NCI-H146 (cell line): ENCODE measurements at regions not wholly inside any gene's neighbourhood (a gene's known extent, or its start where the extent isn't known, plus 50 kb on each side); places are given as distances from the start of the nearest gene placed in this dataset.
"Not testable (repeated sequence)": the region's sequence is repeated elsewhere in the genome, so short reads cannot be mapped to it uniquely, and the experiment has no call there.

Source experiments
- DNase-seq: peaks from one replicate; lab custom pipeline; 2025; lab: John Stamatoyannopoulos, UW

DNA sequence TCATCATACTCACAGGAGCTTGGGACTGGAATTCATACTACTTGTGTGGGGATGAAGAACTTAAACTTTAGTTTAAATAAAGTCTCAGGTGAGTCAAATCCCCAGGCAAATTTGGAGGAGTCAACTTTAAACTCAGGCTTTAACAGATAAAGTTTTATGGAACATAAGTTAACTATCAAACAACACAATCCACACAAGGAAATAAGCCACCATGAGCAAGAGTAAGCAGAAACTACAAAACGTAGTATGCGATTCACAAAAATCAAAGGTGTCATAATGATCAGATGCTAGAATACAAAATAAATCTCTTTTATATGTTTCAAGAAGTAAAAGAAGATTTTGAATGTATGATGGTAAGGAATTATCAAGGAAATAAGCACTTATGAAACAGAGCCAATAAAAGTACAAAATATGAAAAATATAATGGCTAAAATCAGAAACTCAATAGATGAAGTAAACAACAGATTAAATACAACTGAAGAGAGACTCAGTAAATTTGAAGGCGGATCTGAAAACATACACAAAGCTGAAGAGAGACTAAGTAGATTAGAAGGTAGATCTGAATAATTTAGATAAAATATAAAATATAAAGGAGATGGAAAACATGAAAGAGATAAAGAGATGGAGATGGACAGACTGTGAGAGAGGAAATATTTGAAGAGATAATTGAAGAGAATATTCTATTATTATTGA, 97.5 kb upstream of the TWIST2 start:
- DNase-seq = no peak

DNA sequence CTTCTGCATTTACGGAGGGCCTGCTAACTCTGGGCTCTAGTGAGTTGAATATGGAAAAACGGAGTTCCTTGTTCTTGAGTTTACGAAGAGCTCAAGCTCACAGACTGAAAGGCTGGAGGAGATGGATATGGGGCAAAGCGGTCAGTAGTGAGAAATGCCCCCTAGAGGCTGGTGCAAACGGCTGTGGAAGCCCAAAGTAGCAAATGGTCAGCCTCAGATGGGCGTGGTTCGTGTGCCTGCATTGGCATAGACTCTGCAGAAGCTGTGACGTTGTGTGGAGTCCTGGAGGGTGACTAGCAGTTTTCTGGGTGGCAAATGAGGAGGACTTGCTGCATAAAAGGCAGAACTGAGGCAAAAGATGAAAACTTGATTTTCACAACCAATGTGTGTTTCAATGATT, 93.6 kb upstream of the TWIST2 start:
- no peak for DNase-seq

DNA sequence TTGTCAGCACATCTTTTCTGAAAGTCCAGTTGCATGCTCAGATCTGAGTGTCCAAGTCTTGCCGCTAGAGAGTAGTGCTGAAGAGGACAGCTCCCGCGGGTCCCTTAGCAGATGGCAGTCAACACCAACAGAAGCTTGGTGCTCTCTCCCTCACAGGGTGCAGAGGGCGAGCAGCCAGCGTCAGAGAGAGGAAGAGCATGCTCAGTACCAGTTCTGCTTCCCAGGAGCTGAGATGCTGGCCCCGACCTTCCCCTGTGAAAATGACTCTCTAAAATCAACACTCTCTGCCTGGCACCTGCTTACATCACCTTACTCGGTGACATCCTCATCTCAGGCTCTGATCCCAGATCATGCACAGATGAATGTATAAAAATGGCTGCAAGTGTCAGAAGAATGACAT, 86.0 kb upstream of the TWIST2 start:
- no peak for DNase-seq

DNA sequence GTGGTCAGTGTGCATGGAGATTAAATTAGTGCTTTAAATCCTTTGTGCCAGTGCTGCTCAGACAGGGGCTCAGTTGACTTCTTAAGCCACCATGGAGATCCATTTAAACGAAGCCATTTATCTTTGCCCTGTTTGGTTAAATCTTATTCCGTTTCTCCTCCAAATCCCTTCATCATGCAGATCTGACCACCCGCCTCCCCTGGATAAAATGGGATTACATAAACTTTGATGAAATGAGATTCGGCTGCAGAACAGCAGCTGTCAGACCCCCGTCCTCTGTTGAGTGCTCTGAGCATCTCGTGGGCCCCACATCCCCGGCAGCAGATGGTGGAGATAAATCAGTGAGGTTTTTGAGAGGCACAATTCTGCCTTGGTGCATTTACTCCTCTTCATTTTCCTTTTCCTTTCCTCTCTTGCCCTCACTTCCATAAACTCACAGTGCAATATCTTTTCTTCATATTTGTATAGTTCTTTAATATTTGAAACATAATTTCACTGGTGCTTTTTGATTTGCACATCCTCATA, 84.4 kb upstream of the TWIST2 start:
- no peak for DNase-seq

DNA sequence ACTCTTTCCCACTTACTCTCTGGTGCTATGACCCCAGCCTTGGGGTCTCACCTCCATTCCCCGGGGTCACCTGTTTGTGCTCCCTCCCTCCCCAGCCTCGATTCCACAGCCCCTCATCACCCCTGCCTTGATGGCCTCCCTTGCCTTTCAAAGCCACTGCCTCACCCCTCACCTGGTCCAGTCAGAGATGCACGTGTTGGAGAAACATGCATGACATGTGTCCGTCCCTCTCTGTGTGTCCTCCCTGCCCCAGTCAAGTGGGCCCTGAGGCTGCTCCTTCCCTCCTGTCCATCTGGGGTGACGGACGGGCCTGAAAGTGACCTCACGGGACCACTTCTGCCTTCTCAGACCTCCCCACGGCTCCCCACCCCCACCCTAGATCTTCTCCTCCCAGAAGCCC, 82.3 kb upstream of the TWIST2 start:
- DNase-seq = no peak

DNA sequence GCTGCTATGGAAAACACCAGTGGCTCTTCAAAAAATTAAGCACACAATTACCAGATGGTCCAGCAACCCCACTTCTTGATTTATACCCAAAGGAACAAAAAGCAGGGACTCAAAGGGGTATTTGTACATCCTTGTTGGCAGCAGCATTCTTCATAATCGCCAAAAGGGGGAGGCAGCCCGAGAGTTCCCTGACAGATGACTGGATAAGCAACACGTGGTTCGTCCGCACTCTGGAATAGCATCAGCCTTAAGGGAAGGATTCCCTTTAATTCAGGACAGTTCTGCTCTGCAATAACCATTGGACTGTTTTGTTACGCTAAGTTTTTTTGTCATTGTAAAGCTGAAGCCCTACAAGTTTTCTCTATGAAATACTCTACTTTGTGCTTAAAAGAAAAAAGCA, 76.7 kb upstream of the TWIST2 start:
- no peak for DNase-seq

DNA sequence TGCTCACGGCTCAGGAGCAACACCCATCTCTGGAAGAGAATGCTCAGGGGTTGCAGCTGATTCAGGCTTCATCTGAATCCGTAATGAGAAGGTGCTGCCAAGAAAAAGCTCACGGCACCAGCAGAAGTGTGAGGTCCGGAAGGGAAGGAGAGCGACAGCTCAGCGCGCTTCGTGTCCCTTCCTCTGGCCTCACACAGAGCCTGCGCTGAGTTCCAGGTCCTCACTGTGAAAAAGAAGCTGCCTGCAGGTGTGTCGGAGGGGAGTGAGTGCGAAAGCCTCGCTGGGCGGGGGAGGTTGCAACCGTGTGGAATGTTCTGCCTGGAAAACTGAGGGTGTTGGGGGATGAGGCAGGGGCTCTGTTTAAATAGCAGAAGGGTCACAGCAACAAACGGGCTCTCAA, 76.2 kb upstream of the TWIST2 start:
- DNase-seq = no peak

DNA sequence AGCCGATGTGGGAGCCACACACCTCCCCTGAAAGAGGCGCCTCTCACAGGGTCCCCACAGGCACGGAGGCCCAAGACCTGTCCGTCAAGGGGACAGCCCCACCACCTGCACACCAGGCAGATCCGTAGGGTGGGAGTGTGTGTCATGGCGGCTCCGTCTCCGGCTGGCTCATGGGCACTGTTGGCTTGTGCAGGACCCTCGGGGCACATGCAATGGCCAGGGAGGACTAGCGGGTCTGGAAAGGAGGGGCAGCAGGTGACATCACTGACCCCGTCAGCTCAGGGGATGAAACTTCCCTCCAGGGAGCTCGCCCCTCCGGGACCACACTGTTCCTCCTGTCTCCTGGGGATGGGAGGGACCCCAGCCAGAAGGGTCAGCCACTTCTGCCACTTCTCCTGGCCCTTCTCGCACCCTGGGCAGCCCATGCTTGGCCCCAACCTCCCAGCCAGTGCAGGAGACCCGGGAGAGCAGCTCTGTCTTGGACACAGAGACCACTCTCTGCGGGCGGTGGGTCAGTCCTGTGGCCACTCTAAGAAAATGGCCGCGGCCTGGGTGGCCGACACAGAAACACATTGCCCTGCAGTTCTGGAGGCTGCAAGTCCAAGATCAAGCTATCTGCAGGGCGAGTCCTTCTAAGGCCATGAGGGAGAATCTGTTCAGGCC, 75.1 kb upstream of the TWIST2 start:
- no peak for DNase-seq

DNA sequence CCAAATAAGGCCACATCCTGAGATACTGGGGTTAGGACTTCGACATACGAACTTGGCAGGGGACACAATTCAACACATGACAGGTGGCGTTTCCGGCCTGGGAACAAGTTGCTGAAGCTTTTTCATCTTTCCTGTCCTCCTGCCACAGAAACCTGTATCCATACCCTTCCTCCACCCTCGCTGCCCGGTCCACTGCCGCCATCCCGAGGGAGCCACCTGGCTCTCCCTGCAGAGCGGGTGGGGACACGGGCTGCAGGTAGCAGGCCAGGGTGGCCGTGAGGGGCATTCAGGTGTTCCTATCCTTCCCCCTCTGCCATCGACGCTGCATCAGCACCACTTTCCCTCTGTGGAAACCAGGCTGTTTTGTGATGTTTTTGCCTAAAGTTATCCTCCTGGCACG, 74.4 kb upstream of the TWIST2 start:
- DNase-seq = no peak

DNA sequence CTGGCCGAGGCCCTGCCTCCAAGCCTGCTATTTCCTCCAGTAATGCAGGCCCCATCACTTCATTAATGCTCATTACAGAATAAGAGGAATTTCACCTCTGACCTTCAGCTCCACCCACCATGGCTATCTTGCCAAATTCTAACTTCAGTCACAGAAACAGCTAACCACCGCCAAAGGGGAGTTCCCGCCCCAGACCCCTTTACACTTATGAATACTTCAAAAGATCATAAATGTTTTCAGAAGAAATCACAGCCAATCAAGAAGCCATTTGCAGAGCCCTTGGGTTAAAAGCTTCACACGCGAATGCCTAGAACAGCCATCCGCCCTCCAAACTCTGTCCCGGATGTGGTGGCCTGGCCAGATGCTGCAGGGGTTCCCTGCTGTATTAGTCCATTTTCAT, 73.8 kb upstream of the TWIST2 start:
- no peak for DNase-seq

DNA sequence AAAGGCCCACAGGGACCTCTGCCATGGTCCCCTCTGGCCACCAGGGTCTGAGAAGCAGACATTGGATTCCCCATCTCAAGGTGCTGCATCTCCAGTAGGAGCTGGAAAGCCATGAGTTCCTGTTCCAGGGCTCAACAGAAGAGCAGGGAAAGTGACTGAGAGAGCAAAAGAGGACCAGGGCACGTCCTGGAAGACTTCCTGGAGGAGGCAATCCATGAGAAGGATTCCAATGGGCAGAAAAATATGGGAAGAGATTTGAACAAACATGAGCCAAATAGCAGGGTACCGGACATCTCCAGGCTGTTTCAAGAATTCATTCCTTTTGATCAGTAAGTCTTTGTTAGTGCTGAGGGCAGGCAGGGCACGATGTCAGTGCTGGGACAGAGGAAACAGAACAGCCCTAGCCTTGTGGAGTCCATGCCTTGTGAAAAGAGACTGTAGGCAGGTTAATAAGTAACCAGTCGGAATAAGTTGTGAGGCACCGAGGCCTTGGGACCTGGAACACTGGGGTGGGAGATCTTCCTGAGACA, 72.8 kb upstream of the TWIST2 start:
- no peak for DNase-seq

DNA sequence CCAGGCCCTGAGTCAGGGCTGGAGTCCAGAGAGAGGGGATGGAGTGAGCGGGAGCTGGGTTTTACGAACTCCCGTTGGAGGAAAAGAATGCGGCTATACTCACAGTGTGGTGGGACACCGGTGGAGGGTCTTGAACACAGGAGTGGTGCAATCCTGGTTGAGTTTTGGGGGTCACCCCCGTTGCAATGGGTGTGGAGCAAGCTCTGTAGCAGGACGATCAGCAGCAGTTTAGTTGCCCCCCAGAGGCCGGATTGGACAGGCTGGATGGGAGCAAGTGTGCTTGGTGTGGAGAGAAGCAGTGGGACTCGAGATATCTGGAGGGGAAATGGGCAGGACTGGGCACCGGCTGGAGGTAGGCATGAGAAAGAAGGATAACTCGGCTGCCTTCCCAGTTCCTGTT, 72.3 kb upstream of the TWIST2 start:
- no peak for DNase-seq

DNA sequence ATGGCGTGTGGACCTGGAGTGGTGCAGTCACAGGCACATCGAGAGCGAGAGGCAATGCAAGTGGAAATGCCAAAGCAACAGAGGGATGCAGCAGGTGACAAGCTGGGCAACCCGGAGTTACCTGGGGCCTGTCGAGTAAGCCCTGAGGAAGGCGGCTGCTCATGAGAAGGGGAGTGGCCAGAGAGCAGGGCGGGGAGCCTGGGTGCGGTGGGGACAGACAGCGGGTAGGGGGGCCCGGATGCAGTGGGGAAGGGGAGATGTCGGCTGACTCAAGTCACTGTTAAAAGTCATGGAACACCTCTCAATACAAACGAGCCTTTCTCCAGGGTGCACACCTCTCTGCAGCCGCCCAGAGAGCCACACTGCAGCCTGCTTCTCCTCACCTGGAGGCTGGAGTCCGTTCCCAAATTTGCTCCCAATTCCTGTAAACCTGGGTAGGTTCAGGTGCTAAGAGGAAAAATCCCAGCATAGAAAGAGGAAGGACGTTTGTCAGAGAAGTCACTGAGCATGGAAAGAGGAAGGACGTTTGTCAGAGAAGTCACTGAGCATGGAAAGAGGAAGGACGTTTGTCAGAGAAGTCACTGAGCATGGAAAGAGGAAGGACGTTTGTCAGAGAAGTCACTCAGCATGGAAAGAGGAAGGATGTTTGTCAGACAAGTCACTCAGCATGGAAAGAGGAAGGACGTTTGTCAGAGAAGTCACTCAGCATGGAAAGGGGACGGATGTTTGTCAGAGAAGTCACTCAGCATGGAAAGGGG, 71.7 kb upstream of the TWIST2 start:
- DNase-seq = no peak

DNA sequence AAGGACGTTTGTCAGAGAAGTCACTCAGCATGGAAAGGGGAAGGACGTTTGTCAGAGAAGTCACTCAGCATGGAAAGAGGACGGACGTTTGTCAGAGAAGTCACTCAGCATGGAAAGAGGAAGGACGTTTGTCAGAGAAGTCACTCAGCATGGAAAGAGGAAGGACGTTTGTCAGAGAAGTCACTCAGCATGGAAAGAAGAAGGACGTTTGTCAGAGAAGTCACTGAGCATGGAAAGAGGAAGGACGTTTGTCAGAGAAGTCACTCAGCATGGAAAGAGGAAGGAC, 71.2 kb upstream of the TWIST2 start:
- not testable (repeated sequence) for DNase-seq

DNA sequence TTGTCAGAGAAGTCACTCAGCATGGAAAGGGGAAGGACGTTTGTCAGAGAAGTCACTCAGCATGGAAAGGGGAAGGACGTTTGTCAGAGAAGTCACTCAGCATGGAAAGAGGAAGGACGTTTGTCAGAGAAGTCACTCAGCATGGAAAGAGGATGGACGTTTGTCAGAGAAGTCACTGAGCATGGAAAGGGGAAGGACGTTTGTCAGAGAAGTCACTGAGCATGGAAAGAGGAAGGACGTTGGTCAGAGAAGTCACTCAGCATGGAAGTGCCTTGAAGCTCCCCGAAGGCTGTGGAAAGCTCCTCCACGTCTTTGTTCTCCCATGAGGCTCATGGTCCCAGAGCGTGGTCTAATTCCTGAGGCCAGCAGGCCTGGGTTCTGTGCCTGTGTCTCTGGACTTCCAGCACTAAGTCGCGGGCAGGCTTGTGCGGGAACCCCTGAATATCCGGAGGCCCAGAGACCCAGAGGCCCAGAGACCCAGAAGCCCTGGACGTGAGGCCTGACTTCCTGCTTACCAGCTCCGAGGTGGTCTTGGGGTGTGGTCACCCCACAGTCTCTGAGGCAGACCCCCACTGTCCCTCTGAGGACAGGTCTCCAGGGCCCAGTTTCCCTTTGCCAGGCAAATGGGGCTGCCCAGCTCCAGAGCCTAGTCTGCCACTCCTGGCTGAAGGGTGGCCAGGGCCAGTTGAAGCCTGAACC, 70.4 kb upstream of the TWIST2 start:
- no peak for DNase-seq

DNA sequence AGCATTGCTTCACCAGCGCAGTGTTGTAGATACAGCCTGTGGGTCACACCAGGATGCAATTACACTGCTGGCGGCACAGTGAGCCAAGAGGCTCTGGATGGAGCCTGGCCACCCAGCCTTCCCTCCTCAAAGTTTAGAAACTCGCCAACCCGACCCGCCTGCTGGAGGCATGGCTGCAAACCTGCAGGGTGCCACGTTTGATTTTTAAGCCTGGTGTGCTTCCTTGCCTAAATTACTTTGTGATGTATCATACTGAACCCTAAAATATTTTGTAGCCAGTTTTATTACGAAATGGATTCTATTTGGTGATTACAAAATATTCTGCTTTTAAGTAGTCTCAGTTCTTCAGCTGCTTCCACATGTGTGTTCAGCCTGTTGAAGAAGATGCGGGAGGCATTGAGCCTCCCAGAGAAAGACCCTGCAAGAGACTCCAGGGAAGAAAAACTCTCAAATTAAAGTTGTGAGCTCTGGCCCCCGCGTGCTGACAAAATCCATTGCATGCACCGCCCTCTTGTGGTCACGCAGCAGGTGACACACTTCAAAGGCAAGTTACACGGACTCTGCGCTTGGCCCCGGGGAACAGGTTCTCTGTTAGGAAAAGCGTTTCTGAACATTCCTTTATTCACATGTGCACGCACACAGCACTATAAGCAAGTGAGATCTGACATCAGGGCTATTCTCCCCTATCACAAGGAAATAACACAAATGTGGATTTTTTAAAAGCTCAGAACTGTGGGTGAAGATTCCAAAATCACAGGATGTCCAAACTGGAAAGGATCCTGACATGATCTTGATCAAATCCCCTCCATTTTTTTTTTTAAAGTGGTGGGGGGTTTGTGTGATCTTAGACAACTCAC, 63.0 kb upstream of the TWIST2 start:
- peak; percentile 23 for DNase-seq

DNA sequence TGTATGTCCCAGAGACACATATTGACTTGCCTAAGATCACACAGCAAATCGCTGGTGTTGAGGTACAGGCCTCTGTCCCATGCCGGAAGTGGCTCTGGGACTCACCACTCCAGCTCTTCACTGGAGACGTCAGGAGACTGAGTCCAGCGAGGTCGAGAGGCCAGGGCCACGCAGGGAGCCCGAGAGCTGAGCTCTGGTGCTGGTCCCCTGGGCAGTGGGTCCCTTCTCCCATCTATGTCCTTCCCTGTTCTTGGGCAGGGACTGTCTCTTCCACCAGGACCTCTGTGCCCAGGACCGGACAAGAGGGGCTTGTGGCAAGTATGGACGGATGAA, 62.4 kb upstream of the TWIST2 start:
- no peak for DNase-seq

DNA sequence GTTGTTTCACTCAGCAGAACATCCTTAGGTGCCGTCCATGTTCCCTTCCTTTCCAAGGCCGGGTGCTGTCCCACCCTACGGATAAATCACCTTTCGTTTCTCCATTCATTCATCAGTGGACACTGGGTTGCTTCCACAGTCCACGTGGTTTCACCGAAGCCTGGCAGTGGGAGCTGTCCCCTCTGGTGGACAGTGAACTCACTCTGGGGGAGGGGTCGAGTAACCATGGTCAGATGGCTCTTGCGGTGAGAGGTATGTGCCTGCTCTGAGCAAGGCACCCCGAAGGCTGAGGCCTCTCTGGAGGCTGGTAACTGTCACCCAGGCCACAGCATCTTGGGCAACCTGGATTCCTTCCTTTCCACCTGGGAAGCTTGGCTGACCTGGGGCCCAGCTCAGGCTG, 61.5 kb upstream of the TWIST2 start:
- no peak for DNase-seq

DNA sequence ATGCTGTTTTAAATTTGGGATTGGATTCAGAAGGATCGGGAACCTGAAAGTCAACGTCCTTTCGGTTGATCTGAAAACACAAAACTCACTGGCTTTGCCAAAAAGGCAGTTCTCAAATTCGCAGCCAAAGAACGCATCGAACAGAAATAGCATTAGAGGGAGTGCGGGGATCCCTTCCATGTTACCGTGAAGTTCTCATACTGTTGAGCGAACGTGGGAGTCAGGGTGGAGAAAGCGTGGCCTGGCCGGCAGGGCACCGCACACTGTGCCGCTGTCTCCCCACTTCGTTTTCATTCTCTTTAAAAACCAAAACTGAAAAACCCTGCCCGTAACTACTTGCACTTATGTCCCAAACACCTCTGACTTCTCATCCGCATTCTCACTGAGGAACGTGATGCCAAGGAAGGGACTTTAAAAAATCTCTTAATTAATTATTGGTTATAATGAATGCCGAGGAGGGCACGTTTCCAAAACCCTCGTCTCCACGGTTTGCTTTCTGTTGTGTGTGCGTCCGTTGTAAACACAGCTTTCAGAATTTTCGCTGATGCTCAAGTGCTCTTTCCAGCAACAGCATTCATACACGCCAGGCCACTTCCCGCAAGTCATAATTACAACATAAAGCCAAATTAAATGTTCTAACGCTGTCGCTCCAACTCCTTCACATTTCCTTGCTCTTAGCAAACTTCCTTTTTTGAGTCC, 60.9 kb upstream of the TWIST2 start:
- DNase-seq = no peak

DNA sequence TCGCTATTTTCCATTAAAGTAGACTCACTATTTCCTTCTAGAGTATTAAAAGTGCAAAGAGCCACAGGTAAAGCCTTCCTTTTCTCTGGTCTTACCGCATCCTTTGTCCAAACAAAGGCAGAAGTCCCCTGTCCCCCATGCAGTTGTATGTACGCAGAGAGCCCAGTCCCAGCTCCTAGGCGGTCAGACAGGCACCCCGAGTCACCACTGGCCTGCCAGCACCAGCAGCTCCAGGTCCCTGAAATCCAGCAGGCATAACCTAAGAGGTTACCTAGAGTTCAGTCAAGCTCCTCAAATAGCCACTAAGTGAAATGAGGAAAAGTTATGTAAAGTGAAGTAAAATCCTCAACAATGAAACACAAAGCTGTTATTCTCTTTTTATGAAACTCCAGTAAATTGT, 60.4 kb upstream of the TWIST2 start:
- no peak for DNase-seq

DNA sequence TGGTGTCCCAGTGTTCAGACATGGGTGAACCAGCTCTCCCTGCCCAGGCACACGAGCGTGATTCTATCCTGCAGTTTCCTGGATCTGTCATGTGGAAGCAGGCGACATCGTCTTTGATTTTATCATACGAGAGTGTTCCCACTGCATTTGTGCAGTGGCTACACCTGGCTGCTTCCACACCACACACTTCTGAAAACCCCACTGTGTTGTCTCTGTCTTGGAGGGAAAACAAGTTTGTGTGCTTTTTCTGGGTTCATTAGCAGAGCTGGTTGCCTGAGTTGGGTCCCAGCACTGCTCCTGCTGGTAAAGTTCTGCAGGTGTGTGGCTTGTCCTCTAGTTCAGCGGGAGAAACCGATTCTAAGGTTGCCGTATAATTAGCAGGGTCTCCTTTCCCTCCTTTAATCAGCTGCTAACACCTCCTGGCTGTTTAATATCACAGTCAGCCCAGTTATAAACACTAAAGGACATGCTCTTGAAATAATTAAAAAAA, 58.5 kb upstream of the TWIST2 start:
- no peak for DNase-seq
